Kidney (tissue), 13 donors: ENCODE measurements at regions not wholly inside any gene's neighbourhood (a gene's known extent, or its start where the extent isn't known, plus 50 kb on each side); places are given as distances from the start of the nearest gene placed in this dataset.

Experiments used
- DNase-seq, 5 donors: peaks; one replicate each; pipeline ENCODE4 v3.0.0-alpha.2; 2013 to 2020
- FAIRE-seq: peaks from 2 replicates; lab custom pipeline; 2012; peaks lifted over from hg19 to GRCh38; lab: Jason Lieb, UNC
- H3K27ac ChIP-seq, 2 donors: one replicate each; pipeline ENCODE4 v1.7.0; 2013; ENCODE audit warnings: low read depth in 2 of 2, low read length in 2 of 2, inconsistent platforms in 1 of 2
- H3K27me3 ChIP-seq: one replicate; pipeline ENCODE4 v1.7.1; 2013; ENCODE audit warnings: low read length, inconsistent platforms; ENCODE audit not compliant: control insufficient read depth, insufficient read depth
- H3K36me3 ChIP-seq, 3 donors: one replicate each; pipeline versions ENCODE4 v1.7.0 to v1.7.1; 2013; ENCODE audit warnings: low read length in 3 of 3, control low read depth in 1 of 3, inconsistent platforms in 1 of 3; ENCODE audit not compliant: insufficient read depth in 3 of 3, control insufficient read depth in 2 of 3
- H3K4me1 ChIP-seq, 3 donors: one replicate each; pipeline versions ENCODE4 v1.7.0 to v1.7.1; 2013; ENCODE audit warnings: low read length in 3 of 3, inconsistent platforms in 1 of 3, low read depth in 1 of 3; ENCODE audit not compliant: control insufficient read depth in 2 of 3, insufficient read depth in 2 of 3
- H3K4me3 ChIP-seq, 3 donors: one replicate each; pipeline versions ENCODE4 v1.7.0 to v1.8.1; 2013; ENCODE audit warnings: low read length in 3 of 3, control low read depth in 1 of 3, inconsistent platforms in 1 of 3
- H3K9ac ChIP-seq, 3 donors: one replicate each; pipeline versions ENCODE4 v1.7.0 to v1.7.1; 2013; ENCODE audit warnings: low read length in 3 of 3, control low read depth in 1 of 3, inconsistent platforms in 1 of 3
- H3K9me3 ChIP-seq, 3 donors: one replicate each; pipeline versions ENCODE4 v1.7.0 to v1.7.1; 2013; ENCODE audit warnings: low read length in 3 of 3, control low read depth in 1 of 3, inconsistent platforms in 1 of 3; ENCODE audit not compliant: control insufficient read depth in 2 of 3, insufficient read depth in 1 of 3
- intact Hi-C: fragments of 100-400 bp; cut with DNase I; formaldehyde crosslinking; loops from one replicate; pipeline ENCODE4 v1.11.1; 2022
- TF ChIP-seq, protein P1 (sequence below): IDR thresholded peaks from 3 replicates; pipeline ENCODE4 v1.5.1; 2012; ENCODE audit warnings: mild to moderate bottlenecking, moderate library complexity, borderline replicate concordance; ENCODE audit not compliant: insufficient read depth; ENCODE audit errors: extremely low read depth
- donor health status: control.
- donor health status: control.
- donor health status: control.
- donor health status: control.
- donor health status: control.
- donor health status: DM: yes; HTN: yes; CAD: no.
- donor health status: Normal renal cell carcinoma (clear cell type).

DNA sequence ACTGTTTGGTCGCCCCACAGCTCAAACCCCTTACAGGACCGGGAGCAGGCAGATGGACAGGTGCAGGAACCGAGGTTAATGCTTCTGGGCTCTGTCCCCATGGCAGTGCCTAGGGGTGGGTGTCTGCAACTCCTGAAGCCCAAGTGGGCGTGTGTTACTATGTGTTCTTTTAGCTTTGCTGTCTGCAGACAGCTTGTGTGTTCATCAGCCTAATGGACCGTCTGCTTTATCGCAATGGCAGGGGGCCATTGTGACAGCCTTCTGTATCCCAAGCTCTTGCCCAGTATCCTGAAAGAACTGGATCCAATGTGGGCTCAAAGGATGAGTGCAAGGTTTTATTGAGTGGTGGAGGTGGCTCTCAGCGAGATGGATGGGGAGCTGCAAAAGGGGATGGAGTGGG lies 266.7 kb downstream of the CSNK1G3 start:
- FAIRE-seq, result no peak
- no peaks in the 10 kb centered on the region for H3K9me3 ChIP-seq
- TF ChIP-seq, protein P1, sequence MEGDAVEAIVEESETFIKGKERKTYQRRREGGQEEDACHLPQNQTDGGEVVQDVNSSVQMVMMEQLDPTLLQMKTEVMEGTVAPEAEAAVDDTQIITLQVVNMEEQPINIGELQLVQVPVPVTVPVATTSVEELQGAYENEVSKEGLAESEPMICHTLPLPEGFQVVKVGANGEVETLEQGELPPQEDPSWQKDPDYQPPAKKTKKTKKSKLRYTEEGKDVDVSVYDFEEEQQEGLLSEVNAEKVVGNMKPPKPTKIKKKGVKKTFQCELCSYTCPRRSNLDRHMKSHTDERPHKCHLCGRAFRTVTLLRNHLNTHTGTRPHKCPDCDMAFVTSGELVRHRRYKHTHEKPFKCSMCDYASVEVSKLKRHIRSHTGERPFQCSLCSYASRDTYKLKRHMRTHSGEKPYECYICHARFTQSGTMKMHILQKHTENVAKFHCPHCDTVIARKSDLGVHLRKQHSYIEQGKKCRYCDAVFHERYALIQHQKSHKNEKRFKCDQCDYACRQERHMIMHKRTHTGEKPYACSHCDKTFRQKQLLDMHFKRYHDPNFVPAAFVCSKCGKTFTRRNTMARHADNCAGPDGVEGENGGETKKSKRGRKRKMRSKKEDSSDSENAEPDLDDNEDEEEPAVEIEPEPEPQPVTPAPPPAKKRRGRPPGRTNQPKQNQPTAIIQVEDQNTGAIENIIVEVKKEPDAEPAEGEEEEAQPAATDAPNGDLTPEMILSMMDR, result no peak

DNA sequence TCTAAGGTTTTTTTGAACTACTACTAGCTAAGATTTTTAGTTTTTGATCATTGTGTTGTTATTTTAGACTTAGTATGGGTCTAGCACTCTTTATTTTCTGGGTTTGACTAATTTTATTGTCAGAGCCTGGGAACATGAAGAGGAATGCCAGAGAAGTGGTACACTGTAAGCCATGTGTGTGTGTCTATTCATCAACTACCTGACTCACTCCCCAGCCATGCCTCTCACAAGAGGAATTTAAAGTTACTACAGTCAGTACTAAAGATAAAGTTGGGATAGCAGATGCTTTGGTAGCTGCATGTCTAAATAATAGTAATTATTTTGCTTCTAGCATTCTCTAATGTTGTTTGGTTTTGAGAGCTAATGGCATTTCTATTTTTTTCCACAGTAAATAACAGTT lies 264.8 kb downstream of the CSNK1G3 start:
- no peak for DNase-seq
- no peak overlapping the region for H3K4me3 ChIP-seq
- no peaks in the 10 kb centered on the region for H3K4me1 ChIP-seq
- intact Hi-C loops, result no loop called here
- H3K9me3 ChIP-seq, result peaks cover 0 to 11% (median under 1%) of the 10 kb centered on the region in 3 donors
- no peaks in the 10 kb centered on the region for H3K36me3 ChIP-seq
- H3K9ac ChIP-seq, result no peak overlapping the region
- H3K27ac ChIP-seq, result no peak overlapping the region
- no peaks in the 10 kb centered on the region for H3K27me3 ChIP-seq
- FAIRE-seq, result no peak
- TF ChIP-seq, protein P1, result no peak

More for the DNA sequence above, 266.7 kb downstream of the CSNK1G3 start:
- no peak for DNase-seq
- no peak overlapping the region for H3K27ac ChIP-seq
- no peaks in the 10 kb centered on the region for H3K36me3 ChIP-seq
- H3K4me1 ChIP-seq, result no peaks in the 10 kb centered on the region
- H3K4me3 ChIP-seq, result no peak overlapping the region
- H3K27me3 ChIP-seq, result no peaks in the 10 kb centered on the region
- H3K9ac ChIP-seq, result no peak overlapping the region
- intact Hi-C loops, result no loop called here

DNA sequence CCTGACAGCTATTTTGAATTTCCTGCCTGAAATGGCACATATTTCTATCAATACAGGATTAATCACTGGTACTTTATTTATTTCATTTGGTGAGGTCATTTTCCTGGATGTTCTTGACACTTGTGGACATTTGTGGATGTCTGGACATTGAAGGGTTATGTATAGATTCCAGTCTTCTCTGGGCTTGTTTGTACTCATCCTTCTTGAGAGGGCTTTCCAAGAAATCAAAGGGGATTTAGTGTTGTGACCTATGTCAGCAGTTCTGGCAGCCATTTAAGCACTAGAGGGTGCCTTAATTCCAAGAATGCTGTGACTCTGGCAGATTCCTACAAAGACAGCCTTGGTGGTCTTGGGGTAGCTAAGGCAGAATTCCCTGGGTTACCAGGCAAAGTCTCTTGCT lies 259.7 kb downstream of the CSNK1G3 start:
- FAIRE-seq (no peak), DNase-seq (no peak)
- H3K9ac ChIP-seq, result no peak overlapping the region
- peaks cover 0 to 20% (median 2%) of the 10 kb centered on the region in 3 donors for H3K9me3 ChIP-seq
- no peak overlapping the region for H3K27ac ChIP-seq
- intact Hi-C loops, result no loop called here
- TF ChIP-seq, protein P1, result no peak
- no peaks in the 10 kb centered on the region for H3K27me3 ChIP-seq
- H3K4me1 ChIP-seq, result no peaks in the 10 kb centered on the region
- no peak overlapping the region for H3K4me3 ChIP-seq
- H3K36me3 ChIP-seq, result no peaks in the 10 kb centered on the region

DNA sequence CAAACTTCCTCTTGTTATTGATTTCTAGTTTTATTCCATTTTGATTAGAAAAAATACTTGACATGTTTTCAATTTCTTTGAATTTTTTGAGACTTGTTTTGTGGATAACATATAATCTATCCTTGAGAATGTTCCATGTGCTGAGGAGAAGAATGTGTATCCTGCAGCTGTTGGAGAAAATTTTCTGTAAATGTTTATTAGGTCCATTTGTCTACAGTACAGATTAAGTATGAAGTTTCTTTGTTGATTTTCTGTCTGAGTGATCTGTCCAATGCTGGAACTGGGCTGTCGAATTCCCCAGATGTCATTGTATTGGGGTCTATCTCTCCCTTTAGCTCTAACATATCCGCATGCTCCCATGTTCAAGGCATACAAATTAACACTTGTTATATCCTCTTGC lies 251.2 kb downstream of the CSNK1G3 start:
- intact Hi-C loops, result no loop called here
- Histone ChIP-seq H3K9ac (no peak overlapping the region), H3K27ac (no peak overlapping the region), H3K27me3 (no peaks in the 10 kb centered on the region), H3K4me1 (no peaks in the 10 kb centered on the region), H3K9me3 (peaks cover 0 to 3% (median 0%) of the 10 kb centered on the region in 3 donors), H3K4me3 (no peak overlapping the region), H3K36me3 (no peaks in the 10 kb centered on the region)
- TF ChIP-seq, protein P1, result no peak
- DNase-seq (no peak), FAIRE-seq (peak; percentile 74)
